ENCODE measurements at regions not wholly inside any gene's neighbourhood (a gene's known extent, or its start where the extent isn't known, plus 50 kb on each side); places are given as distances from the start of the nearest gene placed in this dataset.

GRCh38 chr7:138303230-138304070, 156.6 kb upstream of the TRIM24 start:
- Histone ChIP-seq H3K4me1 (ENCODE audit: insufficient read depth, low read length) (no peaks in the 10 kb centered on the region), H4K20me1 (ENCODE audit: insufficient read depth, low read length) (no peaks in the 10 kb centered on the region), H2AFZ (ENCODE audit: low read depth, low read length) (no peak overlapping the region), H3K27ac (ENCODE audit: low read depth, low read length) (no peak overlapping the region), H3K4me2 (ENCODE audit: low read length) (no peak overlapping the region), H3K27me3 (ENCODE audit: insufficient read depth, low read length) (no peaks in the 10 kb centered on the region), H3K4me3 (ENCODE audit: insufficient read depth, low read depth, low read length) (no peak overlapping the region), H3K79me2 (ENCODE audit: insufficient read depth, low read length) (no peaks in the 10 kb centered on the region), H3K9ac (ENCODE audit: low read length) (no peak overlapping the region), H3K9me3 (ENCODE audit: insufficient read depth, low read depth, low read length) (no peaks in the 10 kb centered on the region), H3K36me3 (ENCODE audit: insufficient read depth, low read length) (no peaks in the 10 kb centered on the region)
- H3K4me3 Mint-ChIP-seq (ENCODE audit: unreplicated experiment) = no peak overlapping the region
- H3K4me1 Mint-ChIP-seq (ENCODE audit: low read depth, unreplicated experiment) = no peaks in the 10 kb centered on the region
- no peaks in the 10 kb centered on the region for H3K9me3 Mint-ChIP-seq (ENCODE audit: unreplicated experiment)
- TF ChIP-seq EZH2 (IDR thresholded peaks at IDR 0.05; ENCODE audit: insufficient read depth, low read length) (no peak), CTCF (IDR thresholded peaks at IDR 0.05; ENCODE audit: insufficient read depth, low read depth, low read length) (no peak)
- H3K27me3 Mint-ChIP-seq (ENCODE audit: low read depth, unreplicated experiment) = no peaks in the 10 kb centered on the region
- FAIRE-seq (no peak), DNase-seq (ENCODE audit: low read depth) (no peak)
- H3K27ac Mint-ChIP-seq (ENCODE audit: unreplicated experiment) = no peak overlapping the region
- no peaks in the 10 kb centered on the region for H3K36me3 Mint-ChIP-seq (ENCODE audit: low read depth, unreplicated experiment)

- no peak for FAIRE-seq
- Mint-ChIP-seq H3K4me1 (ENCODE audit: low read depth, unreplicated experiment) (no peaks in the 10 kb centered on the region), H3K9me3 (ENCODE audit: unreplicated experiment) (no peaks in the 10 kb centered on the region)
Observed at GRCh38 chr7:138304071-138304320, 156.1 kb upstream of the TRIM24 start.

More at GRCh38 chr7:138304071-138304320, 156.1 kb upstream of the TRIM24 start:
- Histone ChIP-seq H4K20me1 (ENCODE audit: insufficient read depth, low read length) (no peaks in the 10 kb centered on the region), H3K4me1 (ENCODE audit: insufficient read depth, low read length) (no peaks in the 10 kb centered on the region), H3K9me3 (ENCODE audit: insufficient read depth, low read depth, low read length) (no peaks in the 10 kb centered on the region), H3K27me3 (ENCODE audit: insufficient read depth, low read length) (no peaks in the 10 kb centered on the region), H3K36me3 (ENCODE audit: insufficient read depth, low read length) (no peaks in the 10 kb centered on the region), H3K79me2 (ENCODE audit: insufficient read depth, low read length) (no peaks in the 10 kb centered on the region), H3K27ac (ENCODE audit: low read depth, low read length) (no peak overlapping the region), H3K4me3 (ENCODE audit: insufficient read depth, low read depth, low read length) (no peak overlapping the region), H2AFZ (ENCODE audit: low read depth, low read length) (no peak overlapping the region), H3K4me2 (ENCODE audit: low read length) (no peak overlapping the region), H3K9ac (ENCODE audit: low read length) (no peak overlapping the region)
- Mint-ChIP-seq H3K27ac (ENCODE audit: unreplicated experiment) (no peak overlapping the region), H3K27me3 (ENCODE audit: low read depth, unreplicated experiment) (no peaks in the 10 kb centered on the region), H3K4me3 (ENCODE audit: unreplicated experiment) (no peak overlapping the region), H3K36me3 (ENCODE audit: low read depth, unreplicated experiment) (no peaks in the 10 kb centered on the region)
- TF ChIP-seq EZH2 (IDR thresholded peaks at IDR 0.05; ENCODE audit: insufficient read depth, low read length) = no peak
- TF ChIP-seq CTCF (IDR thresholded peaks at IDR 0.05; ENCODE audit: insufficient read depth, low read depth, low read length) = no peak
- DNase-seq (ENCODE audit: low read depth) = no peak

Data from astrocyte (in vitro differentiated cells and primary cell).